C4-2B (cell line): ENCODE measurements at regions not wholly inside any gene's neighbourhood (a gene's known extent, or its start where the extent isn't known, plus 50 kb on each side); places are given as distances from the start of the nearest gene placed in this dataset.
A peak's percentile ranks its signal among the peaks of the same experiment; 100 is the strongest.

Experiments used
- H3K27ac ChIP-seq: fragments of 450-650 bp; 2 replicates; pipeline ENCODE4 v1.5.1; 2017
- CTCF ChIP-seq: fragments of 450-650 bp; conservative IDR thresholded peaks from 2 replicates; pipeline ENCODE4 v1.5.1; 2017; ENCODE audit warnings: mild to moderate bottlenecking
- ZFX ChIP-seq: fragments of 450-650 bp; IDR thresholded peaks from 2 replicates; pipeline ENCODE4 v1.6.1; 2017

GRCh38 chr13:34104853-34105252 lies 286.9 kb downstream of the RFC3 start:
- TF ChIP-seq CTCF (no peak), ZFX (no peak)
- H3K27ac ChIP-seq: no peak overlapping the region

GRCh38 chr13:34107806-34108205 lies 289.9 kb downstream of the RFC3 start:
- H3K27ac ChIP-seq: no peak overlapping the region
- TF ChIP-seq CTCF: no peak
- no peak for TF ChIP-seq ZFX

GRCh38 chr13:34108410-34108809 lies 290.5 kb downstream of the RFC3 start:
- no peak for TF ChIP-seq CTCF
- TF ChIP-seq ZFX: no peak
- no peak overlapping the region for H3K27ac ChIP-seq

GRCh38 chr13:34114581-34114980 lies 296.6 kb downstream of the RFC3 start:
- no peak for TF ChIP-seq CTCF
- TF ChIP-seq ZFX: no peak
- no peak overlapping the region for H3K27ac ChIP-seq

GRCh38 chr13:34116651-34117050 lies 298.7 kb downstream of the RFC3 start:
- TF ChIP-seq CTCF: no peak
- no peak for TF ChIP-seq ZFX
- no peak overlapping the region for H3K27ac ChIP-seq

GRCh38 chr13:34124666-34125306 lies 306.8 kb downstream of the RFC3 start:
- H3K27ac ChIP-seq: peak overlapping the region; percentile 45; the same call in 1 of the 2 replicates

GRCh38 chr13:34127523-34127922 lies 309.6 kb downstream of the RFC3 start:
- no peak for TF ChIP-seq CTCF
- no peak for TF ChIP-seq ZFX
- no peak overlapping the region for H3K27ac ChIP-seq

More at GRCh38 chr13:34124666-34125306, 306.8 kb downstream of the RFC3 start:
- TF ChIP-seq ZFX (no peak), CTCF (no peak)
